GM12878 (cell line): ENCODE measurements at regions not wholly inside any gene's neighbourhood (a gene's known extent, or its start where the extent isn't known, plus 50 kb on each side); places are given as distances from the start of the nearest gene placed in this dataset.

ENCODE experiments used
- EP300 ChIP-seq, 2 experiments: fragments of 150-350 bp in 1 of 2; IDR thresholded peaks; 2 replicates each; pipeline ENCODE4 v1.6.1; 2011 to 2012; ENCODE audit warnings: low read depth in 2 of 2, low read length in 2 of 2, borderline replicate concordance in 1 of 2, improper control_type of control experiment in 1 of 2, inconsistent platforms in 1 of 2; ENCODE audit not compliant: control insufficient read depth in 1 of 2
- EZH2 ChIP-seq: IDR thresholded peaks from 2 replicates; pipeline ENCODE4 v1.6.1; 2012; ENCODE audit warnings: low read depth, mild to moderate bottlenecking, control low read depth, inconsistent platforms, low read length, borderline replicate concordance; ENCODE audit not compliant: control insufficient read depth
- MTA3 ChIP-seq: IDR thresholded peaks from 2 replicates; pipeline ENCODE4 v1.6.1; 2012; ENCODE audit warnings: low read length, inconsistent platforms, borderline replicate concordance
- NR2C1 ChIP-seq: fragments of 450-650 bp; IDR thresholded peaks from 2 replicates; pipeline ENCODE4 v1.6.1; 2017; ENCODE audit warnings: antibody characterized with exemption, mild to moderate bottlenecking, moderate library complexity
- PAX5 ChIP-seq: IDR thresholded peaks from 2 replicates; pipeline ENCODE4 v1.6.1; 2011; ENCODE audit warnings: low read depth, low read length, borderline replicate concordance
- SMAD5 ChIP-seq: IDR thresholded peaks from 2 replicates; pipeline ENCODE4 v1.6.1; 2016; ENCODE audit warnings: antibody characterized with exemption, low read depth
- SMC3 ChIP-seq: IDR thresholded peaks from 2 replicates; pipeline ENCODE4 v1.6.1; 2011; ENCODE audit warnings: low read length, improper control_type of control experiment, borderline replicate concordance
- SREBF1 ChIP-seq: IDR thresholded peaks from 2 replicates; pipeline ENCODE4 v1.6.1; 2012; ENCODE audit warnings: mild to moderate bottlenecking, low read length
- SUPT20H ChIP-seq: IDR thresholded peaks from 2 replicates; pipeline ENCODE4 v1.6.1; 2011; ENCODE audit warnings: low read depth, mild to moderate bottlenecking, low read length, moderate library complexity, borderline replicate concordance; ENCODE audit not compliant: control insufficient read depth
- ZNF217 ChIP-seq: fragments of 450-650 bp; IDR thresholded peaks from 2 replicates; pipeline ENCODE4 v1.6.1; 2017; ENCODE audit warnings: antibody characterized with exemption, mild to moderate bottlenecking
- TF ChIP-seq, protein P1 (sequence below): fragments of 450-650 bp; IDR thresholded peaks from 2 replicates; pipeline ENCODE4 v1.6.1; 2017; ENCODE audit warnings: mild to moderate bottlenecking, moderate library complexity
- TF ChIP-seq, protein P2 (sequence below): fragments of 450-650 bp; IDR thresholded peaks from 2 replicates; pipeline ENCODE4 v1.6.1; 2017; ENCODE audit warnings: mild to moderate bottlenecking
- TF ChIP-seq, protein P3 (sequence below): fragments of 450-650 bp; formaldehyde crosslinking; IDR thresholded peaks from 2 replicates; pipeline ENCODE4 v1.5.0; 2022; ENCODE audit warnings: mild to moderate bottlenecking, missing genetic modification characterization
- TF ChIP-seq, protein P4 (sequence below): fragments of 450-650 bp; IDR thresholded peaks from 2 replicates; pipeline ENCODE4 v1.6.1; 2016; ENCODE audit warnings: mild to moderate bottlenecking
- TF ChIP-seq, protein P5 (sequence below): fragments of 450-650 bp; IDR thresholded peaks from 2 replicates; pipeline ENCODE4 v1.6.1; 2018; ENCODE audit warnings: mild to moderate bottlenecking, low read depth, moderate library complexity; ENCODE audit not compliant: partially characterized antibody

DNA sequence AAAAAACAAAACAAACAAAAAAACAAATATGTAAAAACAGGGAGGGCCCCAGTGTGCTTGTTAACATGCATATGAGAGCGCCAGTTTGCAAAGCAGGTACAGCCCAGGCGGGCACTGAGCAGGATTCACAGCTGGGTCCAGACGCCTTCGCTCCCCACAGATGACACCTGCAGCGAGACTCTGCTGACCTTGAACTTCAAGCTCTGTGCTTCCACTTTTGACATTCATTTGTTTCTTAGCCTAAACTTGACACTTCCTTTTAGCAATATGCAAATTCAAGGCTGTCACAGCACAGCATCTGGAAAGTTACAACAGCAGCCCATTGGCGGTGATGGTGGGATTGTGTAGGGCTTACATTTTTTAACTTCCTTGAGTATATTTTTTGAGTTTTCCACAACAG, 88.8 kb upstream of the TNS3 start (continued):
- TF ChIP-seq, protein P1, sequence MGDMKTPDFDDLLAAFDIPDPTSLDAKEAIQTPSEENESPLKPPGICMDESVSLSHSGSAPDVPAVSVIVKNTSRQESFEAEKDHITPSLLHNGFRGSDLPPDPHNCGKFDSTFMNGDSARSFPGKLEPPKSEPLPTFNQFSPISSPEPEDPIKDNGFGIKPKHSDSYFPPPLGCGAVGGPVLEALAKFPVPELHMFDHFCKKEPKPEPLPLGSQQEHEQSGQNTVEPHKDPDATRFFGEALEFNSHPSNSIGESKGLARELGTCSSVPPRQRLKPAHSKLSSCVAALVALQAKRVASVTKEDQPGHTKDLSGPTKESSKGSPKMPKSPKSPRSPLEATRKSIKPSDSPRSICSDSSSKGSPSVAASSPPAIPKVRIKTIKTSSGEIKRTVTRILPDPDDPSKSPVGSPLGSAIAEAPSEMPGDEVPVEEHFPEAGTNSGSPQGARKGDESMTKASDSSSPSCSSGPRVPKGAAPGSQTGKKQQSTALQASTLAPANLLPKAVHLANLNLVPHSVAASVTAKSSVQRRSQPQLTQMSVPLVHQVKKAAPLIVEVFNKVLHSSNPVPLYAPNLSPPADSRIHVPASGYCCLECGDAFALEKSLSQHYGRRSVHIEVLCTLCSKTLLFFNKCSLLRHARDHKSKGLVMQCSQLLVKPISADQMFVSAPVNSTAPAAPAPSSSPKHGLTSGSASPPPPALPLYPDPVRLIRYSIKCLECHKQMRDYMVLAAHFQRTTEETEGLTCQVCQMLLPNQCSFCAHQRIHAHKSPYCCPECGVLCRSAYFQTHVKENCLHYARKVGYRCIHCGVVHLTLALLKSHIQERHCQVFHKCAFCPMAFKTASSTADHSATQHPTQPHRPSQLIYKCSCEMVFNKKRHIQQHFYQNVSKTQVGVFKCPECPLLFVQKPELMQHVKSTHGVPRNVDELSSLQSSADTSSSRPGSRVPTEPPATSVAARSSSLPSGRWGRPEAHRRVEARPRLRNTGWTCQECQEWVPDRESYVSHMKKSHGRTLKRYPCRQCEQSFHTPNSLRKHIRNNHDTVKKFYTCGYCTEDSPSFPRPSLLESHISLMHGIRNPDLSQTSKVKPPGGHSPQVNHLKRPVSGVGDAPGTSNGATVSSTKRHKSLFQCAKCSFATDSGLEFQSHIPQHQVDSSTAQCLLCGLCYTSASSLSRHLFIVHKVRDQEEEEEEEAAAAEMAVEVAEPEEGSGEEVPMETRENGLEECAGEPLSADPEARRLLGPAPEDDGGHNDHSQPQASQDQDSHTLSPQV = no peak
- TF ChIP-seq SMAD5 = no peak
- TF ChIP-seq, protein P2, sequence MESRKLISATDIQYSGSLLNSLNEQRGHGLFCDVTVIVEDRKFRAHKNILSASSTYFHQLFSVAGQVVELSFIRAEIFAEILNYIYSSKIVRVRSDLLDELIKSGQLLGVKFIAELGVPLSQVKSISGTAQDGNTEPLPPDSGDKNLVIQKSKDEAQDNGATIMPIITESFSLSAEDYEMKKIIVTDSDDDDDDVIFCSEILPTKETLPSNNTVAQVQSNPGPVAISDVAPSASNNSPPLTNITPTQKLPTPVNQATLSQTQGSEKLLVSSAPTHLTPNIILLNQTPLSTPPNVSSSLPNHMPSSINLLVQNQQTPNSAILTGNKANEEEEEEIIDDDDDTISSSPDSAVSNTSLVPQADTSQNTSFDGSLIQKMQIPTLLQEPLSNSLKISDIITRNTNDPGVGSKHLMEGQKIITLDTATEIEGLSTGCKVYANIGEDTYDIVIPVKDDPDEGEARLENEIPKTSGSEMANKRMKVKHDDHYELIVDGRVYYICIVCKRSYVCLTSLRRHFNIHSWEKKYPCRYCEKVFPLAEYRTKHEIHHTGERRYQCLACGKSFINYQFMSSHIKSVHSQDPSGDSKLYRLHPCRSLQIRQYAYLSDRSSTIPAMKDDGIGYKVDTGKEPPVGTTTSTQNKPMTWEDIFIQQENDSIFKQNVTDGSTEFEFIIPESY = no peak
- TF ChIP-seq EZH2 = no peak
- TF ChIP-seq SUPT20H = no peak
- no peak for TF ChIP-seq EP300 (IDR thresholded peaks at IDR 0.05; ENCODE audit: borderline replicate concordance in 1 of 2, control insufficient read depth in 1 of 2, low read depth in 2 of 2, low read length in 2 of 2)
- no peak for TF ChIP-seq SMC3
- TF ChIP-seq SREBF1 = no peak
- no peak for TF ChIP-seq MTA3
- no peak for TF ChIP-seq PAX5
- TF ChIP-seq, protein P3, sequence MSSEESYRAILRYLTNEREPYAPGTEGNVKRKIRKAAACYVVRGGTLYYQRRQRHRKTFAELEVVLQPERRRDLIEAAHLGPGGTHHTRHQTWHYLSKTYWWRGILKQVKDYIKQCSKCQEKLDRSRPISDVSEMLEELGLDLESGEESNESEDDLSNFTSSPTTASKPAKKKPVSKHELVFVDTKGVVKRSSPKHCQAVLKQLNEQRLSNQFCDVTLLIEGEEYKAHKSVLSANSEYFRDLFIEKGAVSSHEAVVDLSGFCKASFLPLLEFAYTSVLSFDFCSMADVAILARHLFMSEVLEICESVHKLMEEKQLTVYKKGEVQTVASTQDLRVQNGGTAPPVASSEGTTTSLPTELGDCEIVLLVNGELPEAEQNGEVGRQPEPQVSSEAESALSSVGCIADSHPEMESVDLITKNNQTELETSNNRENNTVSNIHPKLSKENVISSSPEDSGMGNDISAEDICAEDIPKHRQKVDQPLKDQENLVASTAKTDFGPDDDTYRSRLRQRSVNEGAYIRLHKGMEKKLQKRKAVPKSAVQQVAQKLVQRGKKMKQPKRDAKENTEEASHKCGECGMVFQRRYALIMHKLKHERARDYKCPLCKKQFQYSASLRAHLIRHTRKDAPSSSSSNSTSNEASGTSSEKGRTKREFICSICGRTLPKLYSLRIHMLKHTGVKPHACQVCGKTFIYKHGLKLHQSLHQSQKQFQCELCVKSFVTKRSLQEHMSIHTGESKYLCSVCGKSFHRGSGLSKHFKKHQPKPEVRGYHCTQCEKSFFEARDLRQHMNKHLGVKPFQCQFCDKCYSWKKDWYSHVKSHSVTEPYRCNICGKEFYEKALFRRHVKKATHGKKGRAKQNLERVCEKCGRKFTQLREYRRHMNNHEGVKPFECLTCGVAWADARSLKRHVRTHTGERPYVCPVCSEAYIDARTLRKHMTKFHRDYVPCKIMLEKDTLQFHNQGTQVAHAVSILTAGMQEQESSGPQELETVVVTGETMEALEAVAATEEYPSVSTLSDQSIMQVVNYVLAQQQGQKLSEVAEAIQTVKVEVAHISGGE = no peak
- TF ChIP-seq, protein P4, sequence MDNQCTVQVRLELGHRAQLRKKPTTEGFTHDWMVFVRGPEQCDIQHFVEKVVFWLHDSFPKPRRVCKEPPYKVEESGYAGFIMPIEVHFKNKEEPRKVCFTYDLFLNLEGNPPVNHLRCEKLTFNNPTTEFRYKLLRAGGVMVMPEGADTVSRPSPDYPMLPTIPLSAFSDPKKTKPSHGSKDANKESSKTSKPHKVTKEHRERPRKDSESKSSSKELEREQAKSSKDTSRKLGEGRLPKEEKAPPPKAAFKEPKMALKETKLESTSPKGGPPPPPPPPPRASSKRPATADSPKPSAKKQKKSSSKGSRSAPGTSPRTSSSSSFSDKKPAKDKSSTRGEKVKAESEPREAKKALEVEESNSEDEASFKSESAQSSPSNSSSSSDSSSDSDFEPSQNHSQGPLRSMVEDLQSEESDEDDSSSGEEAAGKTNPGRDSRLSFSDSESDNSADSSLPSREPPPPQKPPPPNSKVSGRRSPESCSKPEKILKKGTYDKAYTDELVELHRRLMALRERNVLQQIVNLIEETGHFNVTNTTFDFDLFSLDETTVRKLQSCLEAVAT = no peak
- TF ChIP-seq, protein P5, sequence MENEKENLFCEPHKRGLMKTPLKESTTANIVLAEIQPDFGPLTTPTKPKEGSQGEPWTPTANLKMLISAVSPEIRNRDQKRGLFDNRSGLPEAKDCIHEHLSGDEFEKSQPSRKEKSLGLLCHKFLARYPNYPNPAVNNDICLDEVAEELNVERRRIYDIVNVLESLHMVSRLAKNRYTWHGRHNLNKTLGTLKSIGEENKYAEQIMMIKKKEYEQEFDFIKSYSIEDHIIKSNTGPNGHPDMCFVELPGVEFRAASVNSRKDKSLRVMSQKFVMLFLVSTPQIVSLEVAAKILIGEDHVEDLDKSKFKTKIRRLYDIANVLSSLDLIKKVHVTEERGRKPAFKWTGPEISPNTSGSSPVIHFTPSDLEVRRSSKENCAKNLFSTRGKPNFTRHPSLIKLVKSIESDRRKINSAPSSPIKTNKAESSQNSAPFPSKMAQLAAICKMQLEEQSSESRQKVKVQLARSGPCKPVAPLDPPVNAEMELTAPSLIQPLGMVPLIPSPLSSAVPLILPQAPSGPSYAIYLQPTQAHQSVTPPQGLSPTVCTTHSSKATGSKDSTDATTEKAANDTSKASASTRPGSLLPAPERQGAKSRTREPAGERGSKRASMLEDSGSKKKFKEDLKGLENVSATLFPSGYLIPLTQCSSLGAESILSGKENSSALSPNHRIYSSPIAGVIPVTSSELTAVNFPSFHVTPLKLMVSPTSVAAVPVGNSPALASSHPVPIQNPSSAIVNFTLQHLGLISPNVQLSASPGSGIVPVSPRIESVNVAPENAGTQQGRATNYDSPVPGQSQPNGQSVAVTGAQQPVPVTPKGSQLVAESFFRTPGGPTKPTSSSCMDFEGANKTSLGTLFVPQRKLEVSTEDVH = no peak
- TF ChIP-seq NR2C1 = no peak
- no peak for TF ChIP-seq ZNF217
